ENCODE measurements at regions not wholly inside any gene's neighbourhood (a gene's known extent, or its start where the extent isn't known, plus 50 kb on each side); places are given as distances from the start of the nearest gene placed in this dataset.

GRCh38 chr2:118495290-118495689 is 352.2 kb downstream of the EN1 start:
- H3K4me1 ChIP-seq (ENCODE audit: insufficient read depth, low read length, poor library complexity, severe bottlenecking): no peaks in the 10 kb centered on the region
- TF ChIP-seq CTCF (conservative IDR thresholded peaks at IDR 0.05; ENCODE audit: low read depth, low read length) (no peak), EZH2 (IDR thresholded peaks at IDR 0.05; ENCODE audit: borderline replicate concordance, low read depth, low read length, poor library complexity, severe bottlenecking) (no peak)
- no peaks in the 10 kb centered on the region for H3K27me3 ChIP-seq (replicated peaks; ENCODE audit: insufficient read depth, low read depth, low read length, poor library complexity)
- intact Hi-C loops (cut with micrococcal nuclease; ENCODE audit: unreplicated experiment): no loop called here
- DNase-seq (ENCODE audit: low spot score): no peak
- H3K4me3 ChIP-seq (ENCODE audit: low read depth, low read length, poor library complexity, severe bottlenecking): no peak overlapping the region
- no peak overlapping the region for H3K27ac ChIP-seq (ENCODE audit: low read depth, low read length, poor library complexity, severe bottlenecking)
- no TSS peak for BruUV-seq (replicated peaks)
- H3K9me3 ChIP-seq (ENCODE audit: low read depth, low read length, poor library complexity, severe bottlenecking): no peaks in the 10 kb centered on the region
- CTCF ChIA-PET: no interaction called here
- H3K36me3 ChIP-seq (ENCODE audit: insufficient read depth, low read length, poor library complexity, severe bottlenecking): no peaks in the 10 kb centered on the region
- POLR2A ChIA-PET (ENCODE audit: low non-redundant PET): no interaction called here

GRCh38 chr2:118493213-118493612 is 354.2 kb downstream of the EN1 start:
- H3K27me3 ChIP-seq (replicated peaks; ENCODE audit: insufficient read depth, low read depth, low read length, poor library complexity): no peaks in the 10 kb centered on the region
- DNase-seq (ENCODE audit: low spot score): no peak
- H3K36me3 ChIP-seq (ENCODE audit: insufficient read depth, low read length, poor library complexity, severe bottlenecking): no peaks in the 10 kb centered on the region
- no peak overlapping the region for H3K27ac ChIP-seq (ENCODE audit: low read depth, low read length, poor library complexity, severe bottlenecking)
- ChIA-PET CTCF (interaction anchor here (0.7 kb wide), 1 partner anchor 24 kb away, joined by 4 read pairs; no protein-coding TSS in a partner anchor), POLR2A (ENCODE audit: low non-redundant PET) (no interaction called here)
- H3K4me1 ChIP-seq (ENCODE audit: insufficient read depth, low read length, poor library complexity, severe bottlenecking): no peaks in the 10 kb centered on the region
- no peak overlapping the region for H3K4me3 ChIP-seq (ENCODE audit: low read depth, low read length, poor library complexity, severe bottlenecking)
- H3K9me3 ChIP-seq (ENCODE audit: low read depth, low read length, poor library complexity, severe bottlenecking): no peaks in the 10 kb centered on the region
- TF ChIP-seq EZH2 (IDR thresholded peaks at IDR 0.05; ENCODE audit: borderline replicate concordance, low read depth, low read length, poor library complexity, severe bottlenecking) (no peak), CTCF (conservative IDR thresholded peaks at IDR 0.05; ENCODE audit: low read depth, low read length) (no peak)
- BruUV-seq (replicated peaks): no TSS peak
- intact Hi-C loops (cut with micrococcal nuclease; ENCODE audit: unreplicated experiment): no loop called here

DNA sequence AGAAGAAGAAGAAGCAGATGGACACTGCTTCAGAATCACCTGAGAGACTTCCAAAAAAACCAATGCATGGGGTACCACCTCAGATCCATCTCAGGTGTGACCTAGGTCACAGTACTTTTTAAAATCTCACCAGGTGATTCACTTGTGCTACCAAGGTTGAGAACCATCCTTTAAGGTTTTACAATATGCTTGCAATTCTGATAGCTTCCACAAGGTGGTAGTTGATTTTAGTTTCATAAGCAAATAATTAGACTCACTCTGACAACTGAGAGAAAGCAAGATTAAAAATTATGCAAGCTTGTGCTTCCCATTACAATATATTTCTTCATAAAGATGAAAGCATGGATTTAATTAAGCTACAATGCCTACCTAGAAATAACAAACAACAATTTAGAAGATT is 355.1 kb downstream of the EN1 start:
- Histone ChIP-seq H3K27me3 (replicated peaks; ENCODE audit: insufficient read depth, low read depth, low read length, poor library complexity) (no peaks in the 10 kb centered on the region), H3K4me1 (ENCODE audit: insufficient read depth, low read length, poor library complexity, severe bottlenecking) (no peaks in the 10 kb centered on the region), H3K36me3 (ENCODE audit: insufficient read depth, low read length, poor library complexity, severe bottlenecking) (no peaks in the 10 kb centered on the region), H3K4me3 (ENCODE audit: low read depth, low read length, poor library complexity, severe bottlenecking) (no peak overlapping the region), H3K9me3 (ENCODE audit: low read depth, low read length, poor library complexity, severe bottlenecking) (no peaks in the 10 kb centered on the region), H3K27ac (ENCODE audit: low read depth, low read length, poor library complexity, severe bottlenecking) (no peak overlapping the region)
- peak; percentile 2 for DNase-seq (ENCODE audit: low spot score)
- BruUV-seq (replicated peaks): no TSS peak
- CTCF ChIA-PET: no interaction called here
- intact Hi-C loops (cut with micrococcal nuclease; ENCODE audit: unreplicated experiment): no loop called here
- TF ChIP-seq EZH2 (IDR thresholded peaks at IDR 0.05; ENCODE audit: borderline replicate concordance, low read depth, low read length, poor library complexity, severe bottlenecking) (no peak), CTCF (conservative IDR thresholded peaks at IDR 0.05; ENCODE audit: low read depth, low read length) (peak; percentile 40; the same call in 1 of the 2 replicates)
- POLR2A ChIA-PET (ENCODE audit: low non-redundant PET): no interaction called here

Data from A673 (cell line).